H9 (cell line): ENCODE measurements at regions not wholly inside any gene's neighbourhood (a gene's known extent, or its start where the extent isn't known, plus 50 kb on each side); places are given as distances from the start of the nearest gene placed in this dataset.

Experiments
- DNase-seq: peaks from one replicate; pipeline ENCODE4 v3.0.0-alpha.2; 2017
- H2AFZ ChIP-seq: one replicate; pipeline ENCODE4 v1.6.1; 2013; ENCODE audit warnings: mild to moderate bottlenecking, low read length, control low read depth, moderate library complexity
- H2AK5ac ChIP-seq: 2 replicates; pipeline ENCODE4 v1.6.1; 2013; ENCODE audit warnings: low read length, control low read depth, mixed read lengths; ENCODE audit not compliant: insufficient read length
- H2BK120ac ChIP-seq: one replicate; pipeline ENCODE4 v1.6.1; 2013; ENCODE audit warnings: low read depth, mild to moderate bottlenecking, low read length, control low read depth, inconsistent platforms; ENCODE audit not compliant: poor library complexity, severe bottlenecking
- H2BK12ac ChIP-seq: 2 replicates; pipeline ENCODE4 v1.6.1; 2013; ENCODE audit warnings: low read length, control low read depth, mixed read lengths, low read depth; ENCODE audit not compliant: insufficient read length
- H2BK15ac ChIP-seq: 2 replicates; pipeline ENCODE4 v1.6.1; 2013; ENCODE audit warnings: low read depth, low read length, control low read depth
- H2BK20ac ChIP-seq: one replicate; pipeline ENCODE4 v1.6.1; 2013; ENCODE audit warnings: low read depth, mild to moderate bottlenecking, low read length, control low read depth, inconsistent platforms; ENCODE audit not compliant: poor library complexity, severe bottlenecking
- H2BK5ac ChIP-seq: 2 replicates; pipeline ENCODE4 v1.6.1; 2013; ENCODE audit warnings: low read length, control low read depth, mixed read lengths; ENCODE audit not compliant: insufficient read length
- H3K14ac ChIP-seq: 2 replicates; pipeline ENCODE4 v1.6.1; 2013; ENCODE audit warnings: low read length, control low read depth; ENCODE audit not compliant: insufficient read depth
- H3K18ac ChIP-seq: 2 replicates; pipeline ENCODE4 v1.6.1; 2013; ENCODE audit warnings: low read depth, mild to moderate bottlenecking, mixed read lengths, low read length, control low read depth; ENCODE audit not compliant: insufficient read length
- H3K23ac ChIP-seq: 2 replicates; pipeline ENCODE4 v1.6.1; 2013; ENCODE audit warnings: low read length, control low read depth, mixed read lengths, low read depth; ENCODE audit not compliant: insufficient read length
- H3K23me2 ChIP-seq: 2 replicates; pipeline ENCODE4 v1.6.1; 2013; ENCODE audit warnings: low read depth, mild to moderate bottlenecking, mixed read lengths, low read length, control low read depth; ENCODE audit not compliant: insufficient read length, poor library complexity, severe bottlenecking
- H3K27ac ChIP-seq: 2 replicates; pipeline ENCODE4 v1.5.1; 2013; ENCODE audit warnings: low read length, control low read depth, mixed read lengths, low read depth; ENCODE audit not compliant: insufficient read length
- H3K27me3 ChIP-seq: 2 replicates; pipeline ENCODE4 v1.6.1; 2013; ENCODE audit warnings: low read length, control low read depth, inconsistent platforms; ENCODE audit not compliant: insufficient read depth
- H3K4ac ChIP-seq: 2 replicates; pipeline ENCODE4 v1.6.1; 2013; ENCODE audit warnings: low read depth, mild to moderate bottlenecking, control low read depth, inconsistent platforms, low read length, moderate library complexity
- H3K4me1 ChIP-seq: 2 replicates; pipeline ENCODE4 v1.6.1; 2013; ENCODE audit warnings: low read length, control low read depth, inconsistent platforms; ENCODE audit not compliant: insufficient read depth
- H3K4me2 ChIP-seq: 2 replicates; pipeline ENCODE4 v1.6.1; 2013; ENCODE audit warnings: low read length, control low read depth, mixed read lengths; ENCODE audit not compliant: insufficient read length, insufficient read depth
- H3K56ac ChIP-seq: 2 replicates; pipeline ENCODE4 v1.6.1; 2013; ENCODE audit warnings: low read depth, mild to moderate bottlenecking, mixed read lengths, low read length, control low read depth; ENCODE audit not compliant: insufficient read length
- H3K79me1 ChIP-seq: 2 replicates; pipeline ENCODE4 v1.6.1; 2013; ENCODE audit warnings: low read depth, mild to moderate bottlenecking, moderate library complexity, low read length, control low read depth, inconsistent platforms; ENCODE audit not compliant: insufficient read depth, poor library complexity, severe bottlenecking
- H3K79me2 ChIP-seq: 2 replicates; pipeline ENCODE4 v1.6.1; 2013; ENCODE audit warnings: low read length, control low read depth, inconsistent platforms; ENCODE audit not compliant: insufficient read depth
- H3K9ac ChIP-seq: 2 replicates; pipeline ENCODE4 v1.6.1; 2013; ENCODE audit warnings: low read length, control low read depth, mixed read lengths; ENCODE audit not compliant: insufficient read length; ENCODE audit errors: extremely low read depth
- H3K9me3 ChIP-seq: one replicate; pipeline ENCODE4 v1.6.1; 2013; ENCODE audit warnings: low read depth, low read length, inconsistent platforms; ENCODE audit not compliant: control insufficient read depth
- H3T11ph ChIP-seq: one replicate; pipeline ENCODE4 v1.6.1; 2013; ENCODE audit warnings: mild to moderate bottlenecking, low read length, control low read depth, inconsistent platforms
- H4K20me1 ChIP-seq: one replicate; pipeline ENCODE4 v1.6.1; 2013; ENCODE audit not compliant: control insufficient read depth, insufficient read length, insufficient read depth
- H4K5ac ChIP-seq: 2 replicates; pipeline ENCODE4 v1.6.1; 2013; ENCODE audit warnings: low read depth, mild to moderate bottlenecking, mixed read lengths, low read length, control low read depth; ENCODE audit not compliant: insufficient read length
- H4K8ac ChIP-seq: replicated peaks from 2 replicates; pipeline ENCODE4 v1.6.1; 2013; ENCODE audit warnings: low read length, control low read depth, mixed read lengths, low read depth; ENCODE audit not compliant: insufficient read length
- H4K91ac ChIP-seq: 2 replicates; pipeline ENCODE4 v1.6.1; 2013; ENCODE audit warnings: low read depth, mild to moderate bottlenecking, moderate library complexity, mixed read lengths, low read length, control low read depth; ENCODE audit not compliant: insufficient read length
- H3K27ac Mint-ChIP-seq, 3 experiments: 2 replicates in 2 of 3; 3 replicates in 1 of 3; pipeline ENCODE4 v1.8.0; 2020 to 2021; ENCODE audit warnings: mixed read lengths in 3 of 3, mild to moderate bottlenecking in 1 of 3, moderate library complexity in 1 of 3
- H3K27me3 Mint-ChIP-seq: 2 replicates; pipeline ENCODE4 v1.8.0; 2021; ENCODE audit warnings: low read depth, mild to moderate bottlenecking, moderate library complexity, mixed read lengths
- H3K36me3 Mint-ChIP-seq, 3 experiments: 2 replicates in 2 of 3; 3 replicates in 1 of 3; pipeline ENCODE4 v1.8.0; 2020 to 2021; ENCODE audit warnings: low read depth in 3 of 3, mixed read lengths in 3 of 3; ENCODE audit not compliant: insufficient read depth in 1 of 3
- H3K4me1 Mint-ChIP-seq, 2 experiments: 2 replicates each; pipeline ENCODE4 v1.8.0; 2020; ENCODE audit warnings: mixed read lengths in 2 of 2
- H3K4me3 Mint-ChIP-seq, 2 experiments: 2 replicates in 1 of 2; 3 replicates in 1 of 2; pipeline ENCODE4 v1.8.0; 2020 to 2021; ENCODE audit warnings: mild to moderate bottlenecking in 2 of 2, mixed read lengths in 2 of 2, moderate library complexity in 1 of 2
- H3K9me3 Mint-ChIP-seq, 2 experiments: 2 replicates in 1 of 2; 3 replicates in 1 of 2; pipeline ENCODE4 v1.8.0; 2020; ENCODE audit warnings: mild to moderate bottlenecking in 2 of 2, mixed read lengths in 2 of 2, moderate library complexity in 1 of 2
- CTCF ChIP-seq: fragments of 200-600 bp; sonication (generic); conservative IDR thresholded peaks from 3 replicates; pipeline ENCODE4 v1.8.0; 2021; ENCODE audit warnings: antibody characterized with exemption, mild to moderate bottlenecking
- WGBS: extraction: QIAGEN DNeasy Blood & Tissue Kit; methylation state at CpG from one replicate; pipeline ENCODE4 v1.1.7; 2013; ENCODE audit warnings: missing lambda C conversion rate, low lambda C conversion rate, mixed read lengths; ENCODE audit not compliant: insufficient read length; ENCODE audit errors: extremely low coverage; 5-methylcytosine and 5-hydroxymethylcytosine counted together

GRCh38 chr6:156534594-156534993, 242.6 kb upstream of the ARID1B start:
- Histone ChIP-seq H2BK12ac (no peak overlapping the region), H3K79me2 (no peaks in the 10 kb centered on the region), H2BK20ac (no peak overlapping the region), H2BK5ac (no peak overlapping the region), H3K23me2 (no peaks in the 10 kb centered on the region), H3K27ac (no peak overlapping the region), H4K8ac (no peak overlapping the region), H3K14ac (no peak overlapping the region), H3K18ac (no peak overlapping the region), H2AFZ (no peak overlapping the region), H3T11ph (no peak overlapping the region), H3K9me3 (no peaks in the 10 kb centered on the region), H3K4me1 (peaks cover 3% of the 10 kb centered on the region), H4K91ac (no peak overlapping the region), H4K20me1 (no peaks in the 10 kb centered on the region), H3K56ac (no peak overlapping the region), H2AK5ac (no peak overlapping the region), H2BK120ac (no peak overlapping the region), H3K27me3 (no peaks in the 10 kb centered on the region), H3K4me2 (no peak overlapping the region), H3K23ac (no peak overlapping the region), H4K5ac (no peak overlapping the region), H3K9ac (no peak overlapping the region), H2BK15ac (no peak overlapping the region), H3K4ac (no peak overlapping the region), H3K79me1 (no peaks in the 10 kb centered on the region)
- no peaks in the 10 kb centered on the region; a peak in 1 of 5 replicates for H3K9me3 Mint-ChIP-seq
- peak overlapping the region in 2 of 3 experiments; percentile 36 to 76; a peak in 2 of 7 replicates for H3K27ac Mint-ChIP-seq
- TF ChIP-seq CTCF, result no peak
- peaks cover 0 to 5% (median 0%) of the 10 kb centered on the region in 3 experiments; a peak in 1 of 7 replicates for H3K36me3 Mint-ChIP-seq
- peaks cover 31 to 37% of the 10 kb centered on the region in 2 experiments for H3K4me1 Mint-ChIP-seq
- no peak for DNase-seq
- WGBS, result no CpG with 5 or more reads among the region's 3 CpGs
- H3K27me3 Mint-ChIP-seq, result no peaks in the 10 kb centered on the region
- H3K4me3 Mint-ChIP-seq, result no peak overlapping the region
